ENCODE measurements at regions not wholly inside any gene's neighbourhood (a gene's known extent, or its start where the extent isn't known, plus 50 kb on each side); places are given as distances from the start of the nearest gene placed in this dataset.
"Not testable (repeated sequence)": the region's sequence is repeated elsewhere in the genome, so short reads cannot be mapped to it uniquely, and the experiment has no call there.

DNA sequence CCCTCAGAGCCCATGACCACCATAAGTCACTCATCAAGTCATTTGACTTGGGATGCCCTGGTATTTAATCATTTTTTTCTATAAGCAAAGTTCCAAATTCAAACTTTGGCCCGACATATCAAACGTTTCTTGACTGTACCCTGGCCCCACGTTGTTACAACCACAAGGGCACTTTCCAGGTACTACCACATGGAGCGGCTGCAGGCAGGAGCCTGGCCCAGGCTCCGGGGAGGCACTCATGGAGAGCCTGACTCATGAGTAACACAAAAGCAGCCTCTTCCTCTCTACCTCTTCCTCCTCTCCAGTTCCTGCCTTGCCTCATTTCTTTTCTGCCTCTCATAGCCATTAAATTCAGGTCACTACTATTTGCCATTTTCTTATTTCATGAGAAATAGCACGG, 87.2 kb downstream of the CDRT15L2 start:
- TF ChIP-seq, protein P1, sequence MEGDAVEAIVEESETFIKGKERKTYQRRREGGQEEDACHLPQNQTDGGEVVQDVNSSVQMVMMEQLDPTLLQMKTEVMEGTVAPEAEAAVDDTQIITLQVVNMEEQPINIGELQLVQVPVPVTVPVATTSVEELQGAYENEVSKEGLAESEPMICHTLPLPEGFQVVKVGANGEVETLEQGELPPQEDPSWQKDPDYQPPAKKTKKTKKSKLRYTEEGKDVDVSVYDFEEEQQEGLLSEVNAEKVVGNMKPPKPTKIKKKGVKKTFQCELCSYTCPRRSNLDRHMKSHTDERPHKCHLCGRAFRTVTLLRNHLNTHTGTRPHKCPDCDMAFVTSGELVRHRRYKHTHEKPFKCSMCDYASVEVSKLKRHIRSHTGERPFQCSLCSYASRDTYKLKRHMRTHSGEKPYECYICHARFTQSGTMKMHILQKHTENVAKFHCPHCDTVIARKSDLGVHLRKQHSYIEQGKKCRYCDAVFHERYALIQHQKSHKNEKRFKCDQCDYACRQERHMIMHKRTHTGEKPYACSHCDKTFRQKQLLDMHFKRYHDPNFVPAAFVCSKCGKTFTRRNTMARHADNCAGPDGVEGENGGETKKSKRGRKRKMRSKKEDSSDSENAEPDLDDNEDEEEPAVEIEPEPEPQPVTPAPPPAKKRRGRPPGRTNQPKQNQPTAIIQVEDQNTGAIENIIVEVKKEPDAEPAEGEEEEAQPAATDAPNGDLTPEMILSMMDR (IDR thresholded peaks at IDR 0.05), result not testable (repeated sequence)
- TF ChIP-seq EP300, POLR2A, POLR2AphosphoS5 (IDR thresholded peaks at IDR 0.05): not testable (repeated sequence)

Measured in upper lobe of left lung (tissue), 4 donors.